SK-N-SH (cell line): ENCODE measurements at regions not wholly inside any gene's neighbourhood (a gene's known extent, or its start where the extent isn't known, plus 50 kb on each side); places are given as distances from the start of the nearest gene placed in this dataset.
"Not testable (repeated sequence)": the region's sequence is repeated elsewhere in the genome, so short reads cannot be mapped to it uniquely, and the experiment has no call there.

Source experiments
- CTCF ChIA-PET: fragments of 300-600, 350-600 bp; formaldehyde crosslinking; extraction: SDS; loops from one replicate; lab custom pipeline; 2021; lab: Yijun Ruan, JAX
- POLR2A ChIA-PET: fragments of 350-600 bp; sonication (Branson Sonifier 250); formaldehyde crosslinking; extraction: SDS; loops from one replicate; lab custom pipeline; 2020; ENCODE audit warnings: antibody characterized with exemption, inconsistent platforms; lab: Yijun Ruan, JAX
- DNase-seq: peaks from one replicate; pipeline ENCODE4 v3.0.0; 2012
- H2AFZ ChIP-seq: fragments of 200-600 bp; sonication (generic); 2 replicates; pipeline ENCODE4 v1.8.1; 2016; ENCODE audit warnings: antibody characterized with exemption, mild to moderate bottlenecking, low read depth
- H3F3A ChIP-seq: fragments of 200-600 bp; sonication (generic); replicated peaks from 2 replicates; pipeline ENCODE3; 2016; ENCODE audit warnings: antibody characterized with exemption, mild to moderate bottlenecking; ENCODE audit not compliant: insufficient read depth
- H3K27ac ChIP-seq, 2 experiments: fragments of 200-500 bp in 1 of 2; fragments of 200-600 bp in 1 of 2; sonication (Bioruptor generic) in 1 of 2; sonication (generic), shearing (Covaris generic) in 1 of 2; 2 replicates each; pipeline versions ENCODE4 v1.5.1 to v1.6.1; 2014 to 2016; ENCODE audit warnings: low read depth in 2 of 2, inconsistent platforms in 1 of 2, low read length in 1 of 2, mild to moderate bottlenecking in 1 of 2, mixed read lengths in 1 of 2
- H3K27me3 ChIP-seq: fragments of 200-600 bp; sonication (generic), shearing (Covaris generic); 2 replicates; pipeline ENCODE4 v1.6.1; 2016; ENCODE audit warnings: mixed run types; ENCODE audit not compliant: insufficient read depth
- H3K36me3 ChIP-seq, 2 experiments: fragments of 200-500 bp in 1 of 2; fragments of 200-600 bp in 1 of 2; sonication (Bioruptor generic) in 1 of 2; sonication (generic) in 1 of 2; replicated peaks in 1 of 2; 2 replicates each; pipeline versions ENCODE3 to v1.5.1; 2014 to 2016; ENCODE audit warnings: low read length in 1 of 2, mild to moderate bottlenecking in 1 of 2; ENCODE audit not compliant: insufficient read depth in 2 of 2, control insufficient read depth in 1 of 2
- H3K4me1 ChIP-seq, 2 experiments: fragments of 200-500 bp in 1 of 2; fragments of 200-600 bp in 1 of 2; sonication (Bioruptor generic) in 1 of 2; sonication (generic), shearing (Covaris generic) in 1 of 2; 2 replicates each; pipeline versions ENCODE4 v1.5.1 to v1.6.1; 2014 to 2016; ENCODE audit warnings: low read depth in 1 of 2, low read length in 1 of 2, mixed run types in 1 of 2; ENCODE audit not compliant: insufficient read depth in 2 of 2, control insufficient read depth in 1 of 2
- H3K4me2 ChIP-seq: fragments of 200-600 bp; sonication (generic), shearing (Covaris generic); 2 replicates; pipeline ENCODE4 v1.6.1; 2017; ENCODE audit warnings: mixed run types
- H3K4me3 ChIP-seq, 2 experiments: fragments of 200-500 bp in 1 of 2; fragments of 200-600 bp in 1 of 2; sonication (Bioruptor generic) in 1 of 2; sonication (generic), shearing (Covaris generic) in 1 of 2; 2 replicates each; pipeline versions ENCODE4 v1.5.1 to v1.8.1; 2014 to 2016; ENCODE audit warnings: low read depth in 2 of 2, inconsistent platforms in 1 of 2, low read length in 1 of 2, mild to moderate bottlenecking in 1 of 2, mixed read lengths in 1 of 2, moderate library complexity in 1 of 2
- H3K79me2 ChIP-seq: fragments of 200-600 bp; sonication (generic); 2 replicates; pipeline ENCODE4 v1.8.1; 2017; ENCODE audit warnings: mild to moderate bottlenecking; ENCODE audit not compliant: insufficient read depth
- H3K9ac ChIP-seq: fragments of 200-600 bp; sonication (generic); 2 replicates; pipeline ENCODE4 v1.6.1; 2017; ENCODE audit warnings: mixed run types
- H3K9me2 ChIP-seq: fragments of 200-600 bp; sonication (generic); 2 replicates; pipeline ENCODE4 v1.6.1; 2017; ENCODE audit warnings: mixed run types
- H3K9me3 ChIP-seq: fragments of 200-600 bp; sonication (generic); 2 replicates; pipeline ENCODE4 v1.6.1; 2017; ENCODE audit warnings: mixed run types, mild to moderate bottlenecking, moderate library complexity
- H4K20me1 ChIP-seq: fragments of 200-600 bp; sonication (generic); 2 replicates; pipeline ENCODE4 v1.6.1; 2017; ENCODE audit warnings: mild to moderate bottlenecking, mixed run types; ENCODE audit not compliant: insufficient read depth
- FOXM1 ChIP-seq: IDR thresholded peaks from 2 replicates; pipeline ENCODE4 v1.4.0; 2012; ENCODE audit warnings: low read depth, mild to moderate bottlenecking
- JUND ChIP-seq: IDR thresholded peaks from 2 replicates; pipeline ENCODE4 v1.4.0; 2012
- NRF1 ChIP-seq: IDR thresholded peaks from 2 replicates; pipeline ENCODE4 v1.6.1; 2012; ENCODE audit warnings: low read depth, mild to moderate bottlenecking, low read length
- WGBS: methylation state at CpG from one replicate; pipeline ENCODE4 v1.1.6; 2017; ENCODE audit warnings: low lambda C conversion rate; 5-methylcytosine and 5-hydroxymethylcytosine counted together
- TF ChIP-seq, protein P1 (sequence below): IDR thresholded peaks from 2 replicates; pipeline ENCODE4 v1.6.1; 2012; ENCODE audit warnings: mild to moderate bottlenecking, low read depth, low read length, moderate library complexity
- TF ChIP-seq, protein P2 (sequence below): fragments of 150-350 bp; IDR thresholded peaks from 2 replicates; pipeline ENCODE4 v1.6.1; 2016; ENCODE audit warnings: mild to moderate bottlenecking, low read depth, low read length

DNA sequence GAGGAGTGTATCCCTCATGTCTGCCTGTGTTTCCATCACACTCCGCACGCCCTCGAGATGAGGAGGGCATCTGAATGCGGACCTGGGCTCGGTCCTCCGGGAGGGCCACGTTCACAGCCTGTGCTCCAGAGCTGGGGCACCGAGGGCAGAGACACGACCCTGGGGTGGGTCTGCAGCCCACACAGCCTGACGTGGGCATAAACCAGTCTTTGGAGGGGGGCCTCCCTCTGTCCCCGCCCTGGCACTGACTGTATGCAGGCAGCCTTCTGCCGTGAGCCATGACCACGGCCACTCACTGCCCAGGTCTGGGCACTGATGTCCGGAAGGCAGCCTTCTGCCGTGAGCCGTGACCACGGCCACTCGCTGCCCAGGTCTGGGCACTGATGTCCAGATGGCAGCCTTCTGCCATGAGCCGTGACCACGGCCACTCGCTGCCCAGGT, 1425.1 kb downstream of the BRD1 start (continued):
- TF ChIP-seq, protein P1, sequence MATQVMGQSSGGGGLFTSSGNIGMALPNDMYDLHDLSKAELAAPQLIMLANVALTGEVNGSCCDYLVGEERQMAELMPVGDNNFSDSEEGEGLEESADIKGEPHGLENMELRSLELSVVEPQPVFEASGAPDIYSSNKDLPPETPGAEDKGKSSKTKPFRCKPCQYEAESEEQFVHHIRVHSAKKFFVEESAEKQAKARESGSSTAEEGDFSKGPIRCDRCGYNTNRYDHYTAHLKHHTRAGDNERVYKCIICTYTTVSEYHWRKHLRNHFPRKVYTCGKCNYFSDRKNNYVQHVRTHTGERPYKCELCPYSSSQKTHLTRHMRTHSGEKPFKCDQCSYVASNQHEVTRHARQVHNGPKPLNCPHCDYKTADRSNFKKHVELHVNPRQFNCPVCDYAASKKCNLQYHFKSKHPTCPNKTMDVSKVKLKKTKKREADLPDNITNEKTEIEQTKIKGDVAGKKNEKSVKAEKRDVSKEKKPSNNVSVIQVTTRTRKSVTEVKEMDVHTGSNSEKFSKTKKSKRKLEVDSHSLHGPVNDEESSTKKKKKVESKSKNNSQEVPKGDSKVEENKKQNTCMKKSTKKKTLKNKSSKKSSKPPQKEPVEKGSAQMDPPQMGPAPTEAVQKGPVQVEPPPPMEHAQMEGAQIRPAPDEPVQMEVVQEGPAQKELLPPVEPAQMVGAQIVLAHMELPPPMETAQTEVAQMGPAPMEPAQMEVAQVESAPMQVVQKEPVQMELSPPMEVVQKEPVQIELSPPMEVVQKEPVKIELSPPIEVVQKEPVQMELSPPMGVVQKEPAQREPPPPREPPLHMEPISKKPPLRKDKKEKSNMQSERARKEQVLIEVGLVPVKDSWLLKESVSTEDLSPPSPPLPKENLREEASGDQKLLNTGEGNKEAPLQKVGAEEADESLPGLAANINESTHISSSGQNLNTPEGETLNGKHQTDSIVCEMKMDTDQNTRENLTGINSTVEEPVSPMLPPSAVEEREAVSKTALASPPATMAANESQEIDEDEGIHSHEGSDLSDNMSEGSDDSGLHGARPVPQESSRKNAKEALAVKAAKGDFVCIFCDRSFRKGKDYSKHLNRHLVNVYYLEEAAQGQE = no peak
- TF ChIP-seq FOXM1 = no peak

DNA sequence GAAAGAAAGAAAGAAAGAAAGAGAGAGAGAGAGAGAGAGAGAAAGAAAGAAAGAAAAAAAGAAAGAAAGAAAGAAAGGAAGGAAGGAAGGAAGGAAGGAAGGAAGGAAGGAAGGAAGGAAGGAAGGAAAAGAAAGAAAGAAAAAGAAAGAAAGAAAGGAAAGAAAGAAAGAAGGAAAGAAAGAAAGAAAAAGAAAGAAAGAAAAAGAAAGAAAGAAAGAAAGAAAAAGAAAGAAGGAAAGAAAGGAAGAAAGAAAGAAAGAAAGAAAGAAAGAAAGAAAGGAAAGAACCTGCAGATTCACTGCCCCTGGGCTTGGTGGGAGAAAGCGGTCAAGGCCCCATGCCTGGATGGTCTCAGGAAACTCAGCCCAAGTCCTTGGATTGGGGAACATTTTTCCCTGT, 1426.2 kb downstream of the BRD1 start:
- CTCF ChIA-PET = interaction anchor here (0.6 kb wide), 1 partner anchor 10 kb away, joined by 3 read pairs; no protein-coding TSS in a partner anchor
- H3K9me2 ChIP-seq, H3K36me3 ChIP-seq, H2AFZ ChIP-seq, H3K27ac ChIP-seq, H3K27me3 ChIP-seq, H3K4me3 ChIP-seq, H4K20me1 ChIP-seq, H3K4me2 ChIP-seq, H3K79me2 ChIP-seq, DNase-seq, H3K9me3 ChIP-seq, H3F3A ChIP-seq, H3K4me1 ChIP-seq, H3K9ac ChIP-seq, POLR2A ChIA-PET: not testable (repeated sequence)
- WGBS = 40% methylated on average over 1 of the region's 1 CpG

DNA sequence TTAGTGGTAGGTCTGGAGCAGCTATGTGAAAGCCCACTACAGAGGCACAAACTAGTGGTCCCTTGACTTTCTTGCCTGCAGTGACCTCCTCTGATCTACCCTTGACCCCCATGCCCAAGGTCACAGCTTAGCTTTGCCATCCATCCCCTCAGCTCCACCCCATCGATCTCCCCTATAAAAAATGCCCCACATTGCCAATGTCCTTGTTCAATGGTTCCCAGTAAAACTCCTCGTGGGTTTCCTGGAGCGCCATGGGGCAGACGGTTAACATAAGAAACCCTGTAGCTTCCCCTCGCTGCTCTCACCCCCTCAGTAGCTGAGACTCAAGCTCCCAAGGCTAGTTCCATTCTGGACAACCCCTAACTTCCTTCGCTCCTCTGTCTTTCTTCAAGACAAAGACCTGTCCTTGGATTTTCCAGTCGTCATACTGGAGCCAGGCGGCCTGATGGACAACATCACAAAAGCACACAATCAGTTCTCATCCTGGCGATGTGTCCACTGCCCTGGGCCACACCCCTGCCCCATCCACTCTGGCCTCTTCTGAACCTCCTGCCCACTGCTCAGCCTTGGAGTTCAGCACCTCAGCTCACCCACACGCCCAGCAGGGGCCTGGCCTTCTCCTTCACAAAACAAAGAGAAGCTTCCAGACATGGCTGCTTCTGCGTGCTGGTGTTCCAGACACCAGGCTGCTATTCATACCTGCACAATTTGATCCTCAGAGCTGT, 1429.3 kb downstream of the BRD1 start:
- POLR2A ChIA-PET = no interaction called here
- H3K4me3 ChIP-seq = no peak overlapping the region
- no peaks in the 10 kb centered on the region for H3F3A ChIP-seq
- H4K20me1 ChIP-seq = no peaks in the 10 kb centered on the region
- H3K4me1 ChIP-seq = no peaks in the 10 kb centered on the region
- H3K27ac ChIP-seq = no peak overlapping the region
- H3K4me2 ChIP-seq = no peak overlapping the region
- no peaks in the 10 kb centered on the region for H3K9me3 ChIP-seq
- CTCF ChIA-PET = no interaction called here
- no peak overlapping the region for H3K9ac ChIP-seq
- DNase-seq = no peak
- TF ChIP-seq JUND (no peak), FOXM1 (no peak), NRF1 (no peak)
- TF ChIP-seq, protein P2, sequence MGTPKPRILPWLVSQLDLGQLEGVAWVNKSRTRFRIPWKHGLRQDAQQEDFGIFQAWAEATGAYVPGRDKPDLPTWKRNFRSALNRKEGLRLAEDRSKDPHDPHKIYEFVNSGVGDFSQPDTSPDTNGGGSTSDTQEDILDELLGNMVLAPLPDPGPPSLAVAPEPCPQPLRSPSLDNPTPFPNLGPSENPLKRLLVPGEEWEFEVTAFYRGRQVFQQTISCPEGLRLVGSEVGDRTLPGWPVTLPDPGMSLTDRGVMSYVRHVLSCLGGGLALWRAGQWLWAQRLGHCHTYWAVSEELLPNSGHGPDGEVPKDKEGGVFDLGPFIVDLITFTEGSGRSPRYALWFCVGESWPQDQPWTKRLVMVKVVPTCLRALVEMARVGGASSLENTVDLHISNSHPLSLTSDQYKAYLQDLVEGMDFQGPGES = no peak
- no peaks in the 10 kb centered on the region for H3K9me2 ChIP-seq
- no peaks in the 10 kb centered on the region for H3K79me2 ChIP-seq
- WGBS = 29% methylated on average over 11 of the region's 11 CpGs
- H3K36me3 ChIP-seq = no peaks in the 10 kb centered on the region
- H2AFZ ChIP-seq = no peak overlapping the region
- H3K27me3 ChIP-seq = peaks cover 8% of the 10 kb centered on the region
